HCT116 (cell line): ENCODE measurements at regions not wholly inside any gene's neighbourhood (a gene's known extent, or its start where the extent isn't known, plus 50 kb on each side); places are given as distances from the start of the nearest gene placed in this dataset.

ENCODE experiments used
- ATAC-seq: fragments of 200-7000 bp; cut with Tn5 transposase; 2 replicates; pipeline ENCODE4 v1.9.1; 2020; ENCODE audit warnings: mild to moderate bottlenecking, moderate library complexity
- BruUV-seq: library from RNA; stranded (reverse); fragments of 400-500 nt; replicated peaks from 2 replicates; lab custom pipeline; 2021; lab: Mats Ljungman, UMichigan
- CTCF ChIA-PET: fragments of 300-600 bp; sonication (Branson Sonifier 250); formaldehyde crosslinking; loops from one replicate; lab custom pipeline; 2021; ENCODE audit warnings: antibody characterized with exemption; lab: Charles Lee
- POLR2A ChIA-PET: fragments of 300-600, 350-600 bp; sonication (Branson Sonifier 250); formaldehyde crosslinking; loops from one replicate; lab custom pipeline; 2021; ENCODE audit warnings: antibody characterized with exemption; lab: Charles Lee
- RAD21 ChIA-PET, 2 experiments: fragments of 300-600 bp; sonication (Branson Sonifier 250); formaldehyde crosslinking; loops; one replicate each; lab custom pipeline; 2023; ENCODE audit warnings: low total read pairs in 2 of 2; ENCODE audit not compliant: uncharacterized antibody in 2 of 2, unreplicated experiment in 2 of 2, low non-redundant PET in 1 of 2; lab: Charles Lee
- DNase-seq: peaks from one replicate; pipeline ENCODE4 v3.0.0-alpha.2; 2010; ENCODE audit warnings: low read depth, low spot score
- H2AFZ ChIP-seq: fragments of 200-600 bp; shearing (Covaris generic), sonication (generic); 2 replicates; pipeline ENCODE4 v1.6.1; 2017; ENCODE audit warnings: low read depth, mixed run types, mixed read lengths, antibody characterized with exemption, low read length; ENCODE audit not compliant: poor library complexity, severe bottlenecking
- H3K27ac ChIP-seq: 2 replicates; pipeline ENCODE4 v1.5.1; 2012; ENCODE audit warnings: low read depth, low read length
- H3K27me3 ChIP-seq: fragments of 200-600 bp; sonication (generic); 2 replicates; pipeline ENCODE4 v1.6.1; 2016; ENCODE audit warnings: mixed run types, low read length, mixed read lengths; ENCODE audit not compliant: insufficient read depth
- H3K36me3 ChIP-seq, 2 experiments: fragments of 200-500 bp in 1 of 2; fragments of 200-600 bp in 1 of 2; sonication (Bioruptor generic) in 1 of 2; sonication (generic) in 1 of 2; 2 replicates each; pipeline versions ENCODE4 v1.5.1 to v1.6.1; 2014 to 2016; ENCODE audit warnings: low read length in 2 of 2, inconsistent platforms in 1 of 2, mixed read lengths in 1 of 2, mixed run types in 1 of 2; ENCODE audit not compliant: insufficient read depth in 2 of 2, control insufficient read depth in 1 of 2
- H3K4me1 ChIP-seq, 2 experiments: fragments of 200-600 bp in 1 of 2; sonication (generic) in 1 of 2; 2 replicates each; pipeline versions ENCODE4 v1.5.1 to v1.6.1; 2012 to 2017; ENCODE audit warnings: low read length in 2 of 2, inconsistent platforms in 1 of 2, mild to moderate bottlenecking in 1 of 2, mixed read lengths in 1 of 2, mixed run types in 1 of 2, moderate library complexity in 1 of 2; ENCODE audit not compliant: insufficient read depth in 2 of 2, control insufficient read depth in 1 of 2
- H3K4me2 ChIP-seq: fragments of 200-600 bp; sonication (generic); 2 replicates; pipeline ENCODE4 v1.6.1; 2017; ENCODE audit warnings: mixed run types, low read length, mixed read lengths
- H3K4me3 ChIP-seq, 2 experiments: fragments of 200-600 bp in 1 of 2; sonication (generic) in 1 of 2; replicated peaks in 1 of 2; 2 replicates each; pipeline ENCODE4 v1.5.1; 2011 to 2016; ENCODE audit warnings: low read length in 2 of 2, control low read depth in 1 of 2, low read depth in 1 of 2, mild to moderate bottlenecking in 1 of 2, mixed read lengths in 1 of 2, mixed run types in 1 of 2
- H3K79me2 ChIP-seq: fragments of 200-600 bp; sonication (generic); 2 replicates; pipeline ENCODE4 v1.6.1; 2017; ENCODE audit warnings: mild to moderate bottlenecking, mixed run types, low read length, moderate library complexity, mixed read lengths; ENCODE audit not compliant: insufficient read depth
- H3K9ac ChIP-seq: fragments of 200-600 bp; sonication (generic); 2 replicates; pipeline ENCODE4 v1.6.1; 2016; ENCODE audit warnings: low read length, mixed read lengths
- H3K9me2 ChIP-seq: fragments of 200-600 bp; sonication (generic), shearing (Covaris generic); 2 replicates; pipeline ENCODE4 v1.6.1; 2017; ENCODE audit warnings: mixed run types, mild to moderate bottlenecking, moderate library complexity; ENCODE audit not compliant: insufficient read depth
- H3K9me3 ChIP-seq, 2 experiments: fragments of 200-500 bp in 1 of 2; fragments of 200-600 bp in 1 of 2; sonication (Bioruptor generic) in 1 of 2; sonication (generic) in 1 of 2; 2 replicates each; pipeline ENCODE4 v1.6.1; 2014 to 2017; ENCODE audit warnings: low read length in 2 of 2, mixed read lengths in 2 of 2, inconsistent platforms in 1 of 2, low read depth in 1 of 2, mild to moderate bottlenecking in 1 of 2, mixed run types in 1 of 2, moderate library complexity in 1 of 2; ENCODE audit not compliant: control insufficient read depth in 1 of 2, insufficient read depth in 1 of 2
- H4K20me1 ChIP-seq: fragments of 200-600 bp; sonication (generic), shearing (Covaris generic); 2 replicates; pipeline ENCODE4 v1.6.1; 2017; ENCODE audit warnings: mixed run types, mild to moderate bottlenecking, moderate library complexity; ENCODE audit not compliant: insufficient read depth
- ATF3 ChIP-seq: IDR thresholded peaks from 2 replicates; pipeline ENCODE4 v1.6.1; 2012
- CBX3 ChIP-seq: IDR thresholded peaks from 2 replicates; pipeline ENCODE4 v1.6.1; 2012; ENCODE audit warnings: low read depth
- CTCF ChIP-seq, 3 experiments: fragments of 200-600 bp in 1 of 3; sonication (generic) in 1 of 3; IDR thresholded peaks in 2 of 3; conservative IDR thresholded peaks in 1 of 3; 2 replicates each; pipeline ENCODE4 v1.5.1; 2012 to 2017; ENCODE audit warnings: low read depth in 2 of 3, low read length in 2 of 3, antibody characterized with exemption in 1 of 3, borderline replicate concordance in 1 of 3, control low read depth in 1 of 3, mild to moderate bottlenecking in 1 of 3, mixed read lengths in 1 of 3, mixed run types in 1 of 3, moderate library complexity in 1 of 3; ENCODE audit not compliant: insufficient read depth in 1 of 3
- EGR1 ChIP-seq: IDR thresholded peaks from 2 replicates; pipeline ENCODE4 v1.6.1; 2012; ENCODE audit warnings: low read depth
- EZH2 ChIP-seq: fragments of 200-600 bp; sonication (generic); IDR thresholded peaks from 2 replicates; pipeline ENCODE4 v1.6.1; 2017; ENCODE audit warnings: antibody characterized with exemption, mixed run types
- EZH2phosphoT487 ChIP-seq: fragments of 200-600 bp; IDR thresholded peaks from 2 replicates; pipeline ENCODE4 v1.6.1; 2018; ENCODE audit warnings: antibody characterized with exemption, borderline replicate concordance
- FOSL1 ChIP-seq: IDR thresholded peaks from 2 replicates; pipeline ENCODE4 v1.6.1; 2012; ENCODE audit warnings: low read depth
- JUND ChIP-seq: IDR thresholded peaks from 2 replicates; pipeline ENCODE4 v1.6.1; 2012
- MAX ChIP-seq: IDR thresholded peaks from 2 replicates; pipeline ENCODE4 v1.6.1; 2012
- POLR2A ChIP-seq: IDR thresholded peaks from 2 replicates; pipeline ENCODE4 v1.7.0; 2011; ENCODE audit warnings: borderline replicate concordance; ENCODE audit not compliant: insufficient read depth, insufficient read length; ENCODE audit errors: extremely low read depth
- POLR2AphosphoS5 ChIP-seq: IDR thresholded peaks from 2 replicates; pipeline ENCODE4 v1.6.1; 2011; ENCODE audit warnings: mild to moderate bottlenecking, low read depth, low read length, moderate library complexity
- RAD21 ChIP-seq: IDR thresholded peaks from 2 replicates; pipeline ENCODE4 v1.6.1; 2012; ENCODE audit warnings: low read depth, mild to moderate bottlenecking
- REST ChIP-seq: IDR thresholded peaks from 2 replicates; pipeline ENCODE4 v1.6.1; 2012; ENCODE audit warnings: low read depth
- SIN3A ChIP-seq: IDR thresholded peaks from 2 replicates; pipeline ENCODE4 v1.6.1; 2012; ENCODE audit warnings: low read depth
- SP1 ChIP-seq: IDR thresholded peaks from 2 replicates; pipeline ENCODE4 v1.6.1; 2012; ENCODE audit warnings: low read depth
- SRF ChIP-seq: IDR thresholded peaks from 2 replicates; pipeline ENCODE4 v1.6.1; 2012; ENCODE audit warnings: low read depth
- TCF7L2 ChIP-seq: IDR thresholded peaks from 2 replicates; pipeline ENCODE4 v1.7.0; 2011; ENCODE audit warnings: borderline replicate concordance, inconsistent platforms; ENCODE audit not compliant: insufficient read depth, insufficient read length; ENCODE audit errors: extremely low read depth
- ZFX ChIP-seq: fragments of 450-650 bp; IDR thresholded peaks from 2 replicates; pipeline ENCODE4 v1.6.1; 2017
- intact Hi-C: fragments of 100-400 bp; cut with micrococcal nuclease; formaldehyde crosslinking; loops from 2 replicates; pipeline ENCODE4 v1.10.0; 2022

GRCh38 chr2:39902103-39902502 lies 123.0 kb upstream of the THUMPD2 start:
- ChIA-PET POLR2A (no interaction called here), CTCF (no interaction called here), RAD21 (no interaction called here)
- Histone ChIP-seq H3K4me1 (no peaks in the 10 kb centered on the region), H3K27me3 (peaks cover 57% of the 10 kb centered on the region), H3K9me2 (no peaks in the 10 kb centered on the region), H3K27ac (no peak overlapping the region), H2AFZ (no peak overlapping the region), H3K4me2 (no peak overlapping the region), H3K4me3 (no peak overlapping the region), H3K9me3 (no peaks in the 10 kb centered on the region), H3K9ac (no peak overlapping the region), H3K79me2 (no peaks in the 10 kb centered on the region), H3K36me3 (no peaks in the 10 kb centered on the region), H4K20me1 (no peaks in the 10 kb centered on the region)
- ATAC-seq (no peak), DNase-seq (no peak)
- TF ChIP-seq ZFX (no peak), EZH2 (no peak), REST (no peak), EZH2phosphoT487 (no peak), POLR2A (no peak), CBX3 (no peak), RAD21 (no peak), MAX (no peak), EGR1 (no peak), FOSL1 (no peak), POLR2AphosphoS5 (no peak), CTCF (IDR thresholded peaks at IDR 0.05 in 2 of 3, conservative IDR thresholded peaks at IDR 0.05 in 1 of 3; ENCODE audit: borderline replicate concordance in 1 of 3, insufficient read depth in 1 of 3, low read depth in 2 of 3, low read length in 2 of 3) (no peak), SRF (no peak), ATF3 (no peak), SIN3A (no peak), TCF7L2 (no peak), JUND (no peak), SP1 (no peak)
- no TSS peak for BruUV-seq
- intact Hi-C loops = no loop called here
